ENCODE measurements at regions not wholly inside any gene's neighbourhood (a gene's known extent, or its start where the extent isn't known, plus 50 kb on each side); places are given as distances from the start of the nearest gene placed in this dataset.

- in situ Hi-C loops (cut with MboI) (no loop called here), intact Hi-C loops (cut with micrococcal nuclease; ENCODE audit: unreplicated experiment) (no loop called here)
- H3K4me3 ChIP-seq, result no peak overlapping the region
- RAD21 ChIA-PET (ENCODE audit: unreplicated experiment), result no interaction called here
- DNase-seq (ENCODE audit: low read depth, low spot score) (no peak), ATAC-seq (no peak), FAIRE-seq (no peak)
- BruUV-seq (replicated peaks), result no TSS peak
- no peaks in the 10 kb centered on the region for H3K36me3 ChIP-seq (ENCODE audit: control insufficient read depth in 2 of 2, insufficient read depth in 2 of 2, low read length in 1 of 2)
- H3K9me3 ChIP-seq (replicated peaks; ENCODE audit: control insufficient read depth, insufficient read depth, low read length), result no peaks in the 10 kb centered on the region
- no peaks in the 10 kb centered on the region for H3K27me3 ChIP-seq (replicated peaks in 1 of 2; ENCODE audit: control insufficient read depth in 2 of 2, insufficient read depth in 2 of 2, low read length in 1 of 2)
- no peaks in the 10 kb centered on the region for H3K79me2 ChIP-seq (ENCODE audit: control insufficient read depth, insufficient read depth, low read length)
- SMC1A ChIA-PET (ENCODE audit: uncharacterized antibody, unreplicated experiment), result no interaction called here
- CTCF ChIA-PET, result no interaction called here
- no peaks in the 10 kb centered on the region for H4K20me1 ChIP-seq (ENCODE audit: control insufficient read depth, insufficient read depth)
- H3K4me2 ChIP-seq (ENCODE audit: control insufficient read depth, insufficient read depth), result no peak overlapping the region
- H3K27ac ChIP-seq (ENCODE audit: control insufficient read depth, insufficient read depth), result no peak overlapping the region
- POLR2A ChIA-PET, result no interaction called here
- no peak overlapping the region for H3K9ac ChIP-seq (ENCODE audit: control insufficient read depth, insufficient read depth, low read length)
- no peaks in the 10 kb centered on the region for H3K4me1 ChIP-seq (ENCODE audit: control insufficient read depth, insufficient read depth, low read length)
- H2AFZ ChIP-seq (ENCODE audit: control insufficient read depth, low read depth, low read length), result no peak overlapping the region
- TF ChIP-seq ZBTB11 (CRISPR knock-in tag; IDR thresholded peaks at IDR 0.05) (no peak), ELK1 (IDR thresholded peaks at IDR 0.05; ENCODE audit: low read depth, low read length) (no peak), HDGF (IDR thresholded peaks at IDR 0.05) (no peak), SMC3 (IDR thresholded peaks at IDR 0.05; ENCODE audit: borderline replicate concordance, low read length) (no peak), MTA2 (IDR thresholded peaks at IDR 0.05; ENCODE audit: low read depth) (no peak), YY1 (IDR thresholded peaks at IDR 0.05; ENCODE audit: low read depth, low read length) (no peak), HDAC6 (IDR thresholded peaks at IDR 0.05; ENCODE audit: unreplicated experiment) (no peak), ASH2L (IDR thresholded peaks at IDR 0.05; ENCODE audit: borderline replicate concordance, low read depth) (no peak), ZNF687 (IDR thresholded peaks at IDR 0.05) (no peak), BRCA1 (IDR thresholded peaks at IDR 0.05; ENCODE audit: low read depth, low read length) (no peak), HSF1 (IDR thresholded peaks at IDR 0.05; ENCODE audit: low read depth, low read length) (no peak), MEF2B (IDR thresholded peaks at IDR 0.05; ENCODE audit: partially characterized antibody, poor library complexity, severe bottlenecking) (no peak), SREBF1 (IDR thresholded peaks at IDR 0.05; ENCODE audit: low read length) (no peak), POU2F2 (IDR thresholded peaks at IDR 0.05; ENCODE audit: borderline replicate concordance, low read depth, low read length) (no peak)
Observed at GRCh38 chr1:82703951-82704350, 903.2 kb downstream of the ADGRL2 start.
